ENCODE measurements at regions not wholly inside any gene's neighbourhood (a gene's known extent, or its start where the extent isn't known, plus 50 kb on each side); places are given as distances from the start of the nearest gene placed in this dataset.

- no peak for DNase-seq
Measured at GRCh38 chr5:58145397-58145934, 314.4 kb downstream of the PLK2 start.

- DNase-seq, result no peak
Measured at GRCh38 chr5:58143727-58144126, 316.2 kb downstream of the PLK2 start.

GRCh38 chr5:58143181-58143580, 316.7 kb downstream of the PLK2 start:
- DNase-seq, result no peak

- DNase-seq, result no peak
Measured at GRCh38 chr5:58138791-58139190, 321.1 kb downstream of the PLK2 start.

DNA sequence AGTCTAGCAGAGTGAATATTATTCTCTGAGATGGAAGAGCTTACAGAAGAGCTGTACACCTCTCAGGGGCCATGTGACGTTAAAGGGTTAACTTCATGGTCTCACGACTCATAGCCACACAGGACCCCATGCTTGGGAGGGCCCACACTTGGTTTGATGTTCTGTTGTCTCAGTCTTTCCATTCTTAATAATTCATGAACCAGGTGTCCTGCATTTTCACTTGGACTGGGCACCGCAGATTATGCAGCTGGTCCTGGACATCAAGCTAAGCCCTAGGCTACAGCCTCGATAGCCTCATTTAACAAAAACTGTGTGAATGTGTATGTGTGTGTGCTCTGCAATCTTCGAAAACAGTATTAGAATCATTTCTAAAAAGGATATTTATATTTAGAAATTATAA, 323.5 kb downstream of the PLK2 start:
- no peak for DNase-seq

GRCh38 chr5:58135571-58136335, 324.1 kb downstream of the PLK2 start:
- no peak for DNase-seq

- no peak for DNase-seq
Measured at GRCh38 chr5:58133631-58134296, 326.1 kb downstream of the PLK2 start.

DNA sequence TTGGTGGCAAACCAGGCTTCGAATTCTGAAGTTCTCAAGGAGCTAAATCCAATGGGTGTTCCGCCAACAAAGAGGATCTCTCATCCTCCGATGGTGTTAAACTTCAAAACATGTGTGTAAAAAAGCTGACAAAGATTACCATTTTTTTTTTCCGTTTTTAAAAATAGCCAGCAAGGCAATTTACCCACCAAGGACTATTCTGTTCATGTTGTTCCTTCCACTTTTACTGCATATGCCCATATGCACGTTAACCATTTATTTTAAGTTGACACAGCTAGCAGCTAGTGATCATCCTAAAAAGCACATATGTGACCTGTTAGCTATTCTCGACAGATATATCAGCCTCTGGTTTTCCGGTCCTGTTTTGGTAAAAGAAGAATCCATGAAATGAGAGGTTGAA, 326.7 kb downstream of the PLK2 start:
- DNase-seq, result no peak

DNA sequence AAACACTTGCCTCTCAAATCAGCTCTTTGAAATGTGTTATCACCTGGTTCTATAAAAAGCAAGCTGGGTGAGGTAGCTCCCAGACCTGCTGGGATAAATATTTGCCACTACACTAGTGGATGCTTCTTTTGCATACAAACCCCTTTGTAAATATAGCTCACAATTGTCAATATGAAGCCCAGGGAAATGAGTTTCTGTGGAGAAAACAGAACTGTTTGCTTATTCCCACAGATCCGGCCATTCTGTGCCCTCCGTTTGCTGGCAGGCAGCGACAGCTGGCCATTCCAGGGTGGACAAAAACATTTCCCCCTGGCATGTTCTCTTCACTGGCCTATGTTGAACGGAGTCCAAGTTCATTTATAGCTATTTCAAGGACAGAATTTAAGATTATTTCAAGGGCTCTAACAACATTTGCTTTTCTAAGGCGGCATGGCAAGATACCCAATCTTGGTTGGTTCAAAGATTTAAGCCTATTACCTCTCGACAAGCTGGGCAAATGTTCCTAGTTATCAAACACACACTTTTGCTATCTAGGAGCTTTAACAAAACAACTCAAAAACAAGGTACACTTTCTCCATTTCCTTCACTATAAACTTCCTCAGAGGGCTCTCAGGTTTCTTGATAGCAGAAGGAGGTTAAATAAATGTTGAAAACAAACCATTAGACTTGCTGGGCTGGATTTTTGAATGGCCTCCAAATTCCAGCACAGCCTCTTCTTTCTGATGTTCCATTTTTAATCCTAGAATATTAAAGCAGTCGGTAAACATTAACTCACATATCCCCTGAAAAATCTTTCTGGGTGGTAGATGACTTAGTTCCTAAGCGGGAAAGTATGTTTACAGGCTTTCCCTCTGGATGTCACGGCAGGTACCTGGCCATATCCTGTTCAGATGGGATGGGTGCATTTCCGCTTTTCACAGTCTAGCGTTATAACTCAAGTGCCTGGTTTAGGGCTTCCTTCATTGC, 332.3 kb downstream of the PLK2 start:
- no peak for DNase-seq

- no peak for DNase-seq
Measured at GRCh38 chr5:58123501-58123900, 336.4 kb downstream of the PLK2 start.

DNA sequence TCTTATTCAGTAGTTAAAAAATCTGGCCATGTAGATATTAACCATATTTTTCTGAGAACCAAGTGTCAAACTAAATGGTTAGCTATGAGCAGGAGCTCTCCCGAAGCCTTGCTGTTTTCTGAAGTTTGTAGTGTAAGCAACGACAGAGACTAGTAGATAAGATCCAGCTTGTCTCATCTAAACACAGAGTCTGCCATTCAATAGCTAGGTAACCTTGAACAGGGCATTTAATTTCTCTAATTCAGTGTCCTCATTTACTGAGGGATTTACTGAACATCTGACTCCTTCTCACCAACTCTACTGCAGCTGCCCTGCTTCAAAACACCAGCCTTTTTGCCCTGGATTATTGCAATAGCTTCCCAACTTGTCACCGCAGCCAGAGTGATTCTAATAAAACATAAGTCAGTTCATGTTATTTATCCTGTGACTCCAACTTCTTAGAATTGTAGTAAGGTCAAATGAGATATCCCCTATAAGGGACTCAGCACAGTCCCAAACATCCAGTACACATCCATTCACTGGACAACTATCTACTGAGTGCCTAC, 337.0 kb downstream of the PLK2 start:
- DNase-seq, result no peak

DNA sequence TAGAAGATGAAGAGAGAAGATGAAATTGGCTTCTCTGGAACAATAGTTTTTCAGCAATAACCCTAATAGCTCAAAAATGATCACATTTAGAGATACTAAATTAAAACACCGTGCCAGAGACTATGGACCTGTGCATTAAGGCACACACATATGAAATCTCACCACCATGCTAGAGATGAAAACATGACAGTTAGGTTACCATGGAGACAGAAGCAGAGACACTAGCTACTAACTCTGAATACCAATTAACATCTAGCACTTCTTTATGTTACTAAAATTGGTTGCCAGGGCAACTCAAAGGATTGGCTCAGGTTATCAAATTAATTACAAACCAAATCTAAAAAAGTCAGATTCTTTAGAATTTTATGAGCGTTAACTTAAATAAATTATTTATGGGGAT, 337.7 kb downstream of the PLK2 start:
- no peak for DNase-seq

DNA sequence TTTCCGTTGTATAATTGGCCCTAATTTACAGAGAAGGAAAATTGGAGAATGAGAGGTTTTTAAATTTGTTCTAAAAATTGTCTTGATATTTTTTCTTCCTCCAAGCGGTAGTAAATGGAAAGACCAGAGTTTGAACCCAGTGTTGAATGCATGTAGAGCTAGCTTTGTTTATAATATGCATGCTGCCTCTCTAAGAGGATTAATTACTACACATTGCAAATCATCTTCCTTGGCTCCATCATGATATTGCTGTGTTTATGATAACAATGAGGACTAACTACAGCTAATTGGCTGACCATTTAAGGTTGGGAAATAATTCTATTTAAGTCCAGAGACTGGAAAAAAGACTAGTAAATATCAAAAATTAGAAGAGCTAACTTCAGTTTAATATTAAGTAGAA, 338.5 kb downstream of the PLK2 start:
- DNase-seq, result no peak

- no peak for DNase-seq
Measured at GRCh38 chr5:58117542-58117941, 342.3 kb downstream of the PLK2 start.

DNA sequence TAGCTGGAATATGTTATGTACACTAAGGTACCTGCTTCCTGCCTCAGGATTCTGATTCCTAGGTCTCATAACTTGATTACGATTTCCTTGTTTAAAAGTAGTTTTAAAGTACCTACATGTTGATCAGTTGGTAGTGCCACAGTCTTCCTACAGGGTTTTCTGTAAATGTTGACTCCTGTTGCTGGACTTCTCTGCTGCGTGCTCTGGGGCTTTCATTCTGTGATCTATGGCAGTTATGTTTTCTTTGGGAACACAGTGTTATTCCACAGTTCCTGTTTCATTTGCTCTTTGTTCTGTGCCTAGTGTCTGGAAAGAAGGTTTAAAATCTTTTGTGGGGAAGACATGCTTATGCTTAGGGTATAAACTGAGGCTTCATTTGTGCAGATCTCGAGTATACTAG, 343.5 kb downstream of the PLK2 start:
- DNase-seq, result no peak

GRCh38 chr5:58115811-58116210, 344.1 kb downstream of the PLK2 start:
- no peak for DNase-seq

GRCh38 chr5:58114324-58114723, 345.6 kb downstream of the PLK2 start:
- DNase-seq, result no peak

GRCh38 chr5:58113172-58113571, 346.7 kb downstream of the PLK2 start:
- DNase-seq, result no peak

- DNase-seq, result no peak
Measured at GRCh38 chr5:58108511-58108910, 351.4 kb downstream of the PLK2 start.

DNA sequence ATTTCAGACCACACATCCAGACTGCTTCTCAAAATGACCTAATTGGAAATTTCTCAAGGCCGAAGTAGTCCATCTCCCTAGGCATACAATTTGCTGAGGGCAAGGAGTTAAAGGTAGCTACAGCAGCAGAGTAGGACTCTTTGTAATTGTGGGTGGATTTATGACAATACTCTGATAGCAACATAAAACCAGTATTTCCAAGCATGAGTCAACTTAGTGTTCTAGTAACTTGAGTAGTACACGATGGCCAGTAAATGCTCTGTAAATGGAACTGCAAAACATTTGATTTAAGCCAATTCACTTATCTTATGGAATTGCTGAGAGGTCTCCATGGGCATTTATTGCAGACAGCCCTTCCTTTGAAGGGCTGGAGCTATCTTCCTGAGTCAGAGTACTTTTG, 352.2 kb downstream of the PLK2 start:
- no peak for DNase-seq

- no peak for DNase-seq
Measured at GRCh38 chr5:58106754-58107410, 353.0 kb downstream of the PLK2 start.

GRCh38 chr5:58105836-58106235, 354.1 kb downstream of the PLK2 start:
- no peak for DNase-seq
